ENCODE measurements at regions not wholly inside any gene's neighbourhood (a gene's known extent, or its start where the extent isn't known, plus 50 kb on each side); places are given as distances from the start of the nearest gene placed in this dataset.
"Not testable (repeated sequence)": the region's sequence is repeated elsewhere in the genome, so short reads cannot be mapped to it uniquely, and the experiment has no call there.

DNA sequence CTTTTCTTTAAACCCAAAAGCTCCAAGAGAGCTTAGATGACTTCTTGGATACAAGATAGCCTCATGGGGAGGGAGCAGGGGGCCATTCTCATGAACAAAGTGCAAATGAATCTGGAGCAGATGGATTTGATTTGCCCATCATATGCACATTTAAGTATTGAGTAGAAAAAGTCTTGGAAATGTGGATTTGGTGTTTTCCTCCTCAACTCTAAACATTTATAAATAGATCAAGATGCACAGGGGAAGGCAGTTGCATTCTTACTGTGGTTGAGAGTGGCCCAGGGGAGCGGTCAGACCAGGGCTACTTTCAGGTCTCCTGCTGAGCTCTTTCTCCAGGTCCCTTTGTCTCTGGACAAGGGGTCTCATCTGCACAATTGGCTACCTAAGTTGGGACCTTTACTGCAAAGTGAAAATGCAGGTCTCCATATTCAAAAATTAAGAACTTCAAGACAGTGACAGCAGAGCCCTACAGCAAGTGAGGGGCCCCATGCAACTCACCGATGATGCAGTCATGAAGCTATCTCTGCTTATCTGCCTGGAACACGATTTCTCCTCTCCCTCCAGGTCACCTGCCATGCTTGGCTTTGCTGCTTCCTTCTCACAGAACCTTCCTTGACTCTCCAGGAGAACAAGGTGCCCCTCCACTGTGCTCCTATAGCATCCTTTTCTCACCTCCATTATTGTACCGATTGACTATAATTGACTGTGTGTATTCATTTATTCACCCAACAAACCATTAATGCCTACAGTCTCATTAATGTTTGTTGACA is 145.4 kb downstream of the LPIN1 start:
- intact Hi-C loops (cut with DNase I, micrococcal nuclease), result no loop called here
- TF ChIP-seq, protein P1, sequence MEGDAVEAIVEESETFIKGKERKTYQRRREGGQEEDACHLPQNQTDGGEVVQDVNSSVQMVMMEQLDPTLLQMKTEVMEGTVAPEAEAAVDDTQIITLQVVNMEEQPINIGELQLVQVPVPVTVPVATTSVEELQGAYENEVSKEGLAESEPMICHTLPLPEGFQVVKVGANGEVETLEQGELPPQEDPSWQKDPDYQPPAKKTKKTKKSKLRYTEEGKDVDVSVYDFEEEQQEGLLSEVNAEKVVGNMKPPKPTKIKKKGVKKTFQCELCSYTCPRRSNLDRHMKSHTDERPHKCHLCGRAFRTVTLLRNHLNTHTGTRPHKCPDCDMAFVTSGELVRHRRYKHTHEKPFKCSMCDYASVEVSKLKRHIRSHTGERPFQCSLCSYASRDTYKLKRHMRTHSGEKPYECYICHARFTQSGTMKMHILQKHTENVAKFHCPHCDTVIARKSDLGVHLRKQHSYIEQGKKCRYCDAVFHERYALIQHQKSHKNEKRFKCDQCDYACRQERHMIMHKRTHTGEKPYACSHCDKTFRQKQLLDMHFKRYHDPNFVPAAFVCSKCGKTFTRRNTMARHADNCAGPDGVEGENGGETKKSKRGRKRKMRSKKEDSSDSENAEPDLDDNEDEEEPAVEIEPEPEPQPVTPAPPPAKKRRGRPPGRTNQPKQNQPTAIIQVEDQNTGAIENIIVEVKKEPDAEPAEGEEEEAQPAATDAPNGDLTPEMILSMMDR (IDR thresholded peaks at IDR 0.05), result no peak
- no peaks in the 10 kb centered on the region for H3K4me1 ChIP-seq (ENCODE audit: low read depth)
- ATAC-seq (no peak), DNase-seq (no peak)
- H3K4me3 ChIP-seq, result no peak overlapping the region
- peaks cover 13% of the 10 kb centered on the region for H3K9me3 ChIP-seq
- no peaks in the 10 kb centered on the region for H3K36me3 ChIP-seq (ENCODE audit: low read depth)

- H3K36me3 ChIP-seq (ENCODE audit: low read depth), result no peaks in the 10 kb centered on the region
- no peaks in the 10 kb centered on the region for H3K9me3 ChIP-seq
- no peak overlapping the region for H3K4me3 ChIP-seq
- TF ChIP-seq, protein P1 (IDR thresholded peaks at IDR 0.05), result no peak
- no peaks in the 10 kb centered on the region for H3K4me1 ChIP-seq (ENCODE audit: low read depth)
- DNase-seq, result no peak
- ATAC-seq, result no peak
- intact Hi-C loops (cut with DNase I, micrococcal nuclease), result no loop called here
These were observed 150.0 kb downstream of the LPIN1 start for GRCh38 chr2:11896386-11896785.

DNA sequence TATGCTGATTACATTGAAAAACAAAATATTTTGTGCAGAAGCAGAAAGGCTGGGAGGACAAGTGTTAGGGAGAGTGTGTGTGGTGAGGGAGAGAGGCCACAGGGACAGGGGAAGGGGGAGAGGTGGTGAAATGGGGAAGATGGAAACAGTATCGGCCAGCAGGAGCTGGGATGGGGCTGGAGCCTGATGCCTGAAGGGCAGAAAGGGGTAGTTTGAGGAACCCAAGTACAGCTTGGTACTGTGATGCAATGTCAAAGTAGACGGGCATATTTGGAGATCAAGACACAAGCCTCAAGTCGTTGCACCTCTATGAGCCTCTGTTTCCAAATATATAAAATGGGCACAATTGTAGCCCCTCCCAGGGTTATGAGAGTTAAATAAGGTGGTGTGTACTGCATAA is 152.1 kb downstream of the LPIN1 start:
- H3K9me3 ChIP-seq, result no peaks in the 10 kb centered on the region
- ATAC-seq, result no peak
- no peak for DNase-seq
- intact Hi-C loops (cut with DNase I, micrococcal nuclease), result no loop called here
- TF ChIP-seq, protein P1 (IDR thresholded peaks at IDR 0.05), result no peak
- H3K4me3 ChIP-seq, result no peak overlapping the region
- no peaks in the 10 kb centered on the region for H3K4me1 ChIP-seq (ENCODE audit: low read depth)
- no peaks in the 10 kb centered on the region for H3K36me3 ChIP-seq (ENCODE audit: low read depth)

- no peaks in the 10 kb centered on the region for H3K36me3 ChIP-seq (ENCODE audit: low read depth)
- no peaks in the 10 kb centered on the region for H3K9me3 ChIP-seq
- TF ChIP-seq, protein P1 (IDR thresholded peaks at IDR 0.05), result no peak
- intact Hi-C loops (cut with DNase I, micrococcal nuclease), result no loop called here
- no peak for DNase-seq
- no peak overlapping the region for H3K4me3 ChIP-seq
- H3K4me1 ChIP-seq (ENCODE audit: low read depth), result no peaks in the 10 kb centered on the region
- ATAC-seq, result no peak
These were observed 152.9 kb downstream of the LPIN1 start for GRCh38 chr2:11899264-11899818.

DNA sequence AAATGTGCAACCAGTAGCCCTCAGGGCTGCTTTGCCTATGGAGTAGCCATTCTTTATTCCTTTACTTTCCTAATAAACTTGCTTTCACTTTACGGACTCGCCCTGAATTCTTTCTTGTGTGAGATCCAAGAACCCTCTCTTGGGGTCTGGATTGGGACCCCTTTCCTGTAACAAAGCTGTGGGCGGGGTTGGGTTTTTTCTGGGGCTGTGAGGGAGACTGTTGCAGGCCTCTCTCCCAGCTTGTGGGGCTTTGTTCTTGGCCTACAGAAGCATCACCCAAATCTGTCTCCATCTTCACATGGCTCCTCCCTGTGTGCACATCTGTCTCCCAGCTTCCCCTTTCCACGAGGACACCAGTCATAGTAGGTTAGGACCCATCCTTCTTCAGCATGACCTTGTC is 154.5 kb downstream of the LPIN1 start:
- not testable (repeated sequence) for H3K4me1 ChIP-seq (ENCODE audit: low read depth)

DNA sequence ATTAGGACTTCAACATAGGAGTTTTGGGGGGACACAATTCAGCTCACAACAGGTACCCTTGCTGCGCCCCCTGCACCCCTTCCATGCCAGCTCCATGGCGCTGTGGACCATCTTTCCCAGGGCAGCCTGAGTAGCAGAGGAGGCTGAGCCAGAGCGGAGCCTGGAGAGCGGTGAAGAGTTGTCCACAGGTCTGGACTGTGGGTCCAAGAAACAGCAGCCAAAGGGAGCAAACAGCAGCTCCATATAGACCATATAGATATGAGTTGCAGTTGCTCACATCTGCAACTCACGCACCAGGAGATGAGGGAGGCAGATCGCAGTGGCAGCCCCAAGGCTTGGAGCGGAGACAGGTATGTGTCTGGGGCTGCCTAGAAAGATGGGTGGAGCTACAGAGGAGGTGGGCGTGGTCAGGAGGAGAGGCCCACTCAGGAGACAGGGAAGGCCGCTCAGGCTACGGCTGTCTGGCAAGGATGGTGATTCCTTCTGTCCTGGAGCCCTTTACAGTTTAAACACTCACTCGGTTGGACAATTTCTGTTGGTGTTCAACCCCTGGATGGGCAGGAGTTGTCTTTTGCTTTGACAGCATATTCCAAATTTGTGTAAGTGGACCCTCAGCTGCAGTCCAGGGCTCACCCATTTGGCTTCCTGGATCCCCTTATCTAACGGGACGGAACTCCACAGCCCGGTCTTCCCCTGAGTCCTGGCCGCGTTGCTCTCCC is 155.1 kb downstream of the LPIN1 start:
- intact Hi-C loops (cut with DNase I, micrococcal nuclease), result no loop called here
- DNase-seq (no peak), ATAC-seq (no peak)
- Histone ChIP-seq H3K4me3 (no peak overlapping the region), H3K4me1 (ENCODE audit: low read depth) (no peaks in the 10 kb centered on the region), H3K9me3 (no peaks in the 10 kb centered on the region), H3K36me3 (ENCODE audit: low read depth) (no peaks in the 10 kb centered on the region)
- TF ChIP-seq, protein P1 (IDR thresholded peaks at IDR 0.05), result no peak

More for the DNA sequence above, 154.5 kb downstream of the LPIN1 start:
- H3K9me3 ChIP-seq; DNase-seq; H3K36me3 ChIP-seq (ENCODE audit: low read depth); ATAC-seq; H3K4me3 ChIP-seq; intact Hi-C loops (cut with DNase I, micrococcal nuclease): not testable (repeated sequence)

Measured in mucosa of descending colon (tissue), 3 donors.